GM21381 (cell line): ENCODE measurements at regions not wholly inside any gene's neighbourhood (a gene's known extent, or its start where the extent isn't known, plus 50 kb on each side); places are given as distances from the start of the nearest gene placed in this dataset.

Experiments
- ATAC-seq: cut with Tn5 transposase; IDR thresholded peaks from one replicate; pipeline ENCODE4 v1.9.1; 2021; ENCODE audit warnings: mild to moderate bottlenecking, moderate library complexity; ENCODE audit not compliant: unreplicated experiment

DNA sequence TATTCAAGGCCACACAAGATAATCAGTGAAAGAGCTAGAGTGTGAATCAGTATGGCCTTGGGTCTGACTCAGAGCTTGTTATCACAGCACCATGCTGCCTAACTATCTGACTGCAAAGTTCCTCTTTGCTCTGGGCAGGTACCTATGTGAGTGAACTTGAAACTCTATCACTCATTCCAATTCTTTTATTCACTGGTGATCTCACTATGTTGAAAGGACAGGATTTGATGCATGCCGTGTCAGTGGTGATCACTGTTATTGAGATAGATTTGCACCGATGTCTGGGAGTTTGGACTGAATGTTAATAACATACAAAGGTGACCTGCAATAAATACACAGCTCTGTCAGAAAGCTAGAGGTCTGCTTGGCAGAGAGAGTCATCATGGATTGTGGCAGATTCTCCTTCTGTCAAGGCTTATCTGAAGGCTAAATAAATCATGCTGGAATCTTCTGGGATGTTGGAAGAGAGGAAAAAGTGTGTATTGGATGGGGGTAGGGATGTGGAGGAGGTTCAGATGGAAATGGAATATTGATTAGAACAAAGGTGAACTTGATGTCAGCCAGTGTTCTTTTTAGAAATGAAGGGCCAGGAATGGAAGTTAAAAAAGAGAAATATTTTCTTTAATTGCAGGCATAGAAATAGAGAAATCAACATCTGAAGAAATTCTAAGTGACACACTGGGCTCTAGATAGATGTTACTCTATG is 91.8 kb upstream of the TNC start:
- ATAC-seq: peak; percentile 45

GRCh38 chr9:115210699-115211098 is 92.7 kb upstream of the TNC start:
- no peak for ATAC-seq

DNA sequence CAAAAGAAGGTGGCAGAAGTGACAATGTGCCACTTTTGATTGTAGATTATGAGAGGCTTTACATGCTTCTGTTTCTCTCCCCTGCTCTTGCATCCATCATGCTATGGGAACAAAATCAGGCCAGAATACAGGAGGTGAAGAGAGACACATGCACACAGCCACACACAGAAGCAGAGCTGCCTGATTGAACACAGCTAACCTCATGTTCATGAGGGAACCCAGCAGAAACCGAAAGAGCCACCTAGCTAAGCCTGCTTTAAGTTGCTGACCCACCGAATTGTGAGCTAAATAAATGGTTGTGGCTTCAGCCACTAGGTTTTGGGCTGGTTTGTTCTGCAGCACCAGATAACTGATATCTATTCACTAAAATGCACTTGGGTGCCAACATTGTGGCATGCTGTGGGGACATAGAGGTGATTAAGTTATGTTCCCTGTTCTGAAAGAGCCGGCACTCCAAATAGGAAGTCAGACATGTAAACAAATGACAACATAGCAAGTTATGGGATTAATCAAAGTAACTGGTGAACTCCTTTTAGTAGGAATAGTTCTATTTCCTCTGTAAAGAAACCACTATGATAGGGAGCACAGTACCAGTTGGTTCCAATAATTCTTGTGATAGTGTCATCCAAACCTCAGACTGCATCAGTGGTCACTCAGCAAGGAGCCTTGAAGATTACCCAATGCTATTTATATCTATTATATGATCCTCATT is 93.6 kb upstream of the TNC start:
- ATAC-seq: peak; percentile 57

- no peak for ATAC-seq
Observed at GRCh38 chr9:115212125-115212605, 94.2 kb upstream of the TNC start.

GRCh38 chr9:115212832-115213231 is 94.9 kb upstream of the TNC start:
- ATAC-seq: peak; percentile 28

DNA sequence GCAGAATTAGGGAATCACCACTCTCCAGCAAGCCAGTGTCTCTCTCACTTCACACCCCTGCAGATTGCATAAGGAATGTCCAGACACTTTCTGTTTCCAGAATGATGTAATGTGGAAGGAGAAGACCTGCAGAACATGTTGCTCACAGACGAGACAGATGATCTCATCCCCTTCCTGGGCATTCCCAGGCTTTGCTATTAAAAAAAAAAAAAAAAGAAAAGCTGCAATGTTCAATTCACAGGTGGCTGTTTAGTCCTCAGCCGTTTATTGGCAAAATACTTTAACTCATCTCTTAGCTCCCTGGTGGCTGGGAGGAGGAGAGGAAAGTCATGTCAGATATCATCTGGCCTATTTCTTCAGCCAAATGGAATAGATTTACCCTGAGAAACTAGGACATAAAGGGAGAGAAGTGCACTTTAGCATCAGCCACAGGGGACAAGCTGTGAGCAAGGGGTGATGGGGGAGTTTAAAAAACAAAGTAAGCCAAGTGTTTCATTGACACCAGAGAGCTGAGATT is 95.9 kb upstream of the TNC start:
- no peak for ATAC-seq

- ATAC-seq: no peak
Observed at GRCh38 chr9:115216873-115217272, 98.9 kb upstream of the TNC start.

GRCh38 chr9:115220319-115221005 is 102.5 kb upstream of the TNC start:
- no peak for ATAC-seq

DNA sequence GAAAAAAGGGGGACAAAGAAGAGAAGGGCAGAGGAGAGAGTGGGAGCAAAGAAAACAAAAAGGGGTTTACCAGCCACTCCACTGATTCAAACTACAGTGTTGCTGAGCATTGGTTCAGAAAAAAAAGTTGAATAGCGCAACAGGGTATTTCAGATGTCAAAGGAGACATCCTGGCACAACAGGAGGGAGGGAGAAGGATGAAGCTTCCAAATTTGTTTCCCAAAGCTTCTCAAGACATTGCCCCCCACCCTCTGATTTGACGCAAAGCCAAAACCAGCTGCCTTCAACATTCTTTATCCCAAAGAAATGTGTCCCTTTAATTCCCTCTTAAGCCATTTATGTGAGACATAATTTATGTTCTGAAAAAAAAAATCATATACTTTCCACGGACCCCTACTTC is 105.5 kb upstream of the TNC start:
- no peak for ATAC-seq

GRCh38 chr9:115225459-115226116 is 107.6 kb upstream of the TNC start:
- ATAC-seq: no peak

- no peak for ATAC-seq
Observed at GRCh38 chr9:115226152-115226551, 108.2 kb upstream of the TNC start.

GRCh38 chr9:115229496-115229895 is 111.5 kb upstream of the TNC start:
- no peak for ATAC-seq

DNA sequence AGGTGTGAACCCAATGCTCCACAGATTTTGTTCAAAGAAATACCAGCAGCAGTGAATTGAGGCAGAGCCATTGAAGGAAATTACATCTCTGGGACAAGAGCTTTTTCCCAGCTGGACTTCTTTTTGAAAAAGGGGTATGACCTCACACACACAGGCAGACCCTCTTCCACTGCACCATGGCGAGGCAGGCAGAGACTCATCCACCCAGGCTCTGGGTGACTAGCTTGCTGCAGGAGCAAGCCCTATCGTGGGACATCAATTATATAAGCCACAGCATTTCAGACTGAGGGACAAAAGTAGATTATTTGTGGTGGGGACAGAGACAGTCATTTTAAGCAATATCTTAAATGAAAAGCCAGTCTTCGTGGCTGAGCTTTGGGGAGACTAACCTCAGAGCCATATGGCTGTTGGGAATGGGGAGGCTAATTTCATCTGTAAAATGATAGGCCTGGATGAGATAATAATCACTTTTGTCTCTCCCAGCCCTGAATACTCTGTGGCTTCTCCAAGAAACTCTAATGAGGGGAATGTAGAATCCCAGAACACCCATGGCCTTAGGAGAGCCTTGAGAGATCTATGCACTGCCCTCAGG is 113.1 kb upstream of the TNC start:
- no peak for ATAC-seq

GRCh38 chr9:115232181-115232774 is 114.3 kb upstream of the TNC start:
- no peak for ATAC-seq

GRCh38 chr9:115234094-115234493 is 116.1 kb upstream of the TNC start:
- ATAC-seq: peak; percentile 65

GRCh38 chr9:115235221-115235620 is 117.3 kb upstream of the TNC start:
- no peak for ATAC-seq

DNA sequence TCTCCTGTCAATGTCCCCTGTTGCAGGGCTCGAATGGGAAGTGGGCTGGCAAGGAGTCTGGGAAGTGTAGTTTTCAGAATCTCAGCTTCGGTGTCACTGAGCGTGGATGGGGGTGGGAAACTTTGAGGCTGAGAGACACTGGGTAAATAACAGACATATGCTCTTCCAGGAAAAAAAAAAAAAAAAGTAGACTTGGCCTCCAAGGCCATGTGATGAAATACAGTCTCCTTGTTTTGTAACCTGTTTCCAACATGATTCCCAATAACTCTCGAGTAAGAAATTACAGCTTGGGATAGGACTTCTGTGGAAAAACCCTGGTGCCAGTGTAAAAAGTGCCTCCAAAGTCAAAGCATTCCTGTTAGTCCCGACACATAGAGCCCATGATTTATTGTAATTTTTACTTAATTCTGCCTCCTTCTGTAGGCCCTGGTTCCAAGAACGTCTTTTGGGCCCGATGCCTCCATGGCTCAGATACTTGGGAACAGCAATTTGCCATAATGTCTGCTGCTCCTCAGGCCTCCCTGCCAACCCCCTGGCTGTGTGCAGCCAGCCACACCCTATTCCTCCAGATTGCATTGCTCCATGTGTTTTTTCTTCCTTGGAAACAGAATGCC is 119.5 kb upstream of the TNC start:
- no peak for ATAC-seq

GRCh38 chr9:115240676-115241075 is 122.7 kb upstream of the TNC start:
- ATAC-seq: no peak

- ATAC-seq: no peak
Observed at GRCh38 chr9:115241641-115242040, 123.7 kb upstream of the TNC start.

DNA sequence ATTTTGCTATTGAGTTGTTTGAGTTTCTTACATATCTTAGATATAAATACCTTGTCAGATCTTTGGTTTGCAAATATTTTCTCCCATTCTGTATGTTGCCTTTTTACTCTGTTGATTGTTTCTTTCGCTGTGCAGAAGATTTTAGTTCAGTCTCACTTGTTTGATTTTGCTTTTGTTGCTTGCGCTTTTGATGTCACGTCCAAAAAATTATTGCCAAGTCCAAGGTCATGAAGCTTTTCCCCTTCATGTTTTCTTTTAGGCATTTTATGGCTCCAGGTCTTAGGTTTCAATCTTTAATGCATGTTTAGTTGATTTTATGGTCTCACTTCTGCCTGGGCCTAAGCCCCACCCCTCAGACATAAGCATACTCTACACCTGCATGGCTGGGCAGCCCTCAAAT is 131.5 kb upstream of the TNC start:
- ATAC-seq: no peak
